ENCODE measurements at regions not wholly inside any gene's neighbourhood (a gene's known extent, or its start where the extent isn't known, plus 50 kb on each side); places are given as distances from the start of the nearest gene placed in this dataset.

- BruUV-seq (replicated peaks), result no TSS peak
- CTCF ChIA-PET, result no interaction called here
Observed at GRCh38 chr1:223471566-223471965, 78.4 kb downstream of the CCDC185 start.

GRCh38 chr1:223472057-223472456 is 78.8 kb downstream of the CCDC185 start:
- TF ChIP-seq POLR2AphosphoS5 (IDR thresholded peaks at IDR 0.05; ENCODE audit: low read depth, low read length) (no peak), CTCF (IDR thresholded peaks at IDR 0.05) (no peak), REST (IDR thresholded peaks at IDR 0.05; ENCODE audit: insufficient read depth in 1 of 2, low read depth in 2 of 2, low read length in 1 of 2) (no peak), SIN3A (IDR thresholded peaks at IDR 0.05; ENCODE audit: borderline replicate concordance, insufficient read depth, low read depth, low read length) (no peak), TCF7L2 (IDR thresholded peaks at IDR 0.05; ENCODE audit: low read depth, low read length) (no peak)
- Histone ChIP-seq H3K27ac (ENCODE audit: low read length) (no peak overlapping the region), H3K36me3 (ENCODE audit: control insufficient read depth, insufficient read depth, low read length) (no peaks in the 10 kb centered on the region), H3K4me3 (ENCODE audit: low read depth in 2 of 2, low read length in 2 of 2) (no peak overlapping the region), H3K27me3 (ENCODE audit: control insufficient read depth, insufficient read depth, low read length) (peaks cover 11% of the 10 kb centered on the region; the same call in 1 of the 2 replicates), H3K9me3 (ENCODE audit: control insufficient read depth, insufficient read depth, low read depth, low read length) (no peaks in the 10 kb centered on the region), H3K4me1 (ENCODE audit: control insufficient read depth, insufficient read depth, low read length) (no peaks in the 10 kb centered on the region)
- in situ Hi-C loops (cut with HindIII; ENCODE audit: low pct_unique_long_range_greater_than_20kb, low sequenced_read_pairs), result no loop called here
- no peak for ATAC-seq
- ChIA-PET POLR2A (no interaction called here), CTCF (no interaction called here)
- intact Hi-C loops (cut with micrococcal nuclease; ENCODE audit: unreplicated experiment), result no loop called here
- DNase-seq (ENCODE audit: low read depth, low spot score), result no peak
- no TSS peak for BruUV-seq (replicated peaks)

More at GRCh38 chr1:223471566-223471965, 78.4 kb downstream of the CCDC185 start:
- Histone ChIP-seq H3K4me1 (ENCODE audit: control insufficient read depth, insufficient read depth, low read length) (no peaks in the 10 kb centered on the region), H3K4me3 (ENCODE audit: low read depth in 2 of 2, low read length in 2 of 2) (no peak overlapping the region), H3K27ac (ENCODE audit: low read length) (no peak overlapping the region), H3K27me3 (ENCODE audit: control insufficient read depth, insufficient read depth, low read length) (peaks cover 9% of the 10 kb centered on the region; the same call in 1 of the 2 replicates), H3K9me3 (ENCODE audit: control insufficient read depth, insufficient read depth, low read depth, low read length) (no peaks in the 10 kb centered on the region), H3K36me3 (ENCODE audit: control insufficient read depth, insufficient read depth, low read length) (no peaks in the 10 kb centered on the region)
- POLR2A ChIA-PET, result no interaction called here
- in situ Hi-C loops (cut with HindIII; ENCODE audit: low pct_unique_long_range_greater_than_20kb, low sequenced_read_pairs), result no loop called here
- ATAC-seq (no peak), DNase-seq (ENCODE audit: low read depth, low spot score) (no peak)
- TF ChIP-seq SIN3A (IDR thresholded peaks at IDR 0.05; ENCODE audit: borderline replicate concordance, insufficient read depth, low read depth, low read length) (no peak), CTCF (IDR thresholded peaks at IDR 0.05) (no peak)
- intact Hi-C loops (cut with micrococcal nuclease; ENCODE audit: unreplicated experiment), result no loop called here

All from Panc1 (cell line).